ENCODE measurements at regions not wholly inside any gene's neighbourhood (a gene's known extent, or its start where the extent isn't known, plus 50 kb on each side); places are given as distances from the start of the nearest gene placed in this dataset.
"Not testable (repeated sequence)": the region's sequence is repeated elsewhere in the genome, so short reads cannot be mapped to it uniquely, and the experiment has no call there.

DNA sequence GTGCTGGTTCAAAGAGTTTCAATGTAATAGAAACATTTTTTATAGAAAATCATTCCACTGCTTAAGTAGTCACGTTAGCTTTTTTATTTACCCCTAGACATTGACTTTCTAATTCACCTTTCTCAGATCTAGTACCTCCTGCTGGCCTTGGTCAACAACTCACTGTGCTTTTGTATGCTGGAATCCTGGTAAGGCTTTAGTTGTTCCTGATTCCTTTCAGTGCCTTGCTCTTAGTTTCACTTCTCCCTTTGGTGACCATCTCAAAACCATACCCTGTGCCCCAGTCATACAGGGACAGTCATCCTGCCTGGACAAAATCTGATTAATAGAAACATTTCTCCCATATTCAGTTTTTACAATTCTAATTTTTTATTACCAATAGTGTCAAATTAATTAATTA, 130.2 kb downstream of the GPR37 start:
- DNase-seq (ENCODE audit: low spot score) = no peak

DNA sequence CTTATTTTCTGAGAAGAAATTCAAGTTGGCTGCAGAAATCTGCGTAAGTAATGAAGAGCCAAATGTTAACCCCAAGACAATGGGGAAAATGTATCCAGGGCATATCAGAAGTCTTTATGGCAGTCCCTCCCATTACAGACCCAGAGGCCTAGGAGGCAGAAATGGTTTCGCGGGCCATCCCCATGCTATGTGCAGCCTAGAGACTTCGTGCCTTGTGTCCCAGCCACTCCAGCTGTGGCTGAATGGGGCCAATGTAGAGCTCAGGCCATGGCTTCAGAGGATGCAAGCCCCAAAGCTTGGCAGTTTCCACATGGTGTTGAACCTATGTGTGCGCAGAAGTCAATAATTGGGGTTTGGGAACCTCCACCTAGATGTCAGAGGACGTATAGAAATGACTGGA, 131.9 kb downstream of the GPR37 start:
- no peak for DNase-seq (ENCODE audit: low spot score)

GRCh38 chr7:124630395-124630794, 135.2 kb downstream of the GPR37 start:
- DNase-seq (ENCODE audit: low spot score) = no peak

GRCh38 chr7:124618871-124619270, 146.7 kb downstream of the GPR37 start:
- no peak for DNase-seq (ENCODE audit: low spot score)

- not testable (repeated sequence) for DNase-seq (ENCODE audit: low spot score)
Observed at GRCh38 chr7:124618051-124618450, 147.5 kb downstream of the GPR37 start.

DNA sequence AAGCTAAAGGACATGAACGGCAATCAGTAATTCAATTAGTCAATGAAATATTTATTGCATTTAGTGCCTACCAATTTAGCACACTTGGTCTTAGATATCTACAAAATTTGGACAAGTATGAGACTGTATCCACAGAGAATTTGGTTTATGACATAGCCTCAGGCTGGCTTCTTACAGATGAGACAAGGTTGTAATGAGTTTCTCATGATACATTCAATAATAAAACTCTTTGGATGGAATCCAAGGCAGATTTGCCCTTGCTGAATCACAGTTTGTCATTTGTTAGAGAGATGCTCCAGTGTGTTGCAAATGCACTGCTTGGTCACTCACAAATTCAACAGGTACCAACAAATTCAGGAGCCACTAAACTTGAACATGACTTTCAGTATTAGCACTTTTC, 162.5 kb downstream of the GPR37 start:
- DNase-seq (ENCODE audit: low spot score) = no peak

DNA sequence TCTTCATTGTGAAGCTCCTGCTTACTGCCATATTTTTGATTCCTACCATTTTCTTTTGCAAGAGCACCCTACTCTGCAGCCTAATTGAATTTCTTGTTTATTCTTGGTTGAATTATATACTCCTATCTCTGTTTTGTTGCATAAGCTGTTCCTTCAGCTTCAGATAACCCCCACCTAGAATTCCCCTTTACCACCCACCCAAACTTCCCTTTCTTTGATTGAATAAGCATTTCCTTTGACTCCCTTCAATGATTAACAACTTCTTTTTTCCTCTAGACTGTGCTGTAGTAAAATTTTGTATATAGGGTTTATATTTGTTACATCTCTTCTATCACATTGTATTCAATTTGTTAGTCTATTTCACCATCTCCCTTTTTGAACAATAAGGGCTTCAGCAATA, 168.1 kb downstream of the GPR37 start:
- no peak for DNase-seq (ENCODE audit: low spot score)

DNA sequence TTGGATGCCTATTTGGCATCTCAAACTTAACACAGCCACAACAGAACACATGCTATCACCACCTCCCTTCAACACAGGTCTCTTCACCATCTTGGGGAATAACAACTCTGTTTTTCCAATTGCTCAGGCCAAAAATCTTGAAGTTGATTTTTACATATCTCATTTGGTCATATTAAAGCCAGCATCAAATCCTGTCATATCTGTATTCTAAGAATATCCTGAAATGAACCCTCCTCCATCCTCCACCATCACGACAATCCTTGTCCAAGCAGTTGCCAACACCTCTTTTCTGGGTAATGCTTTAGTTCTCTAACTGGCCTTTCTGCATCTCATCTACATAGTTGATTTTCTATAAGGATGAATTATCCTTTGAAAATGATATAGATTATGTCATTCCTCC, 168.7 kb downstream of the GPR37 start:
- DNase-seq (ENCODE audit: low spot score) = no peak

DNA sequence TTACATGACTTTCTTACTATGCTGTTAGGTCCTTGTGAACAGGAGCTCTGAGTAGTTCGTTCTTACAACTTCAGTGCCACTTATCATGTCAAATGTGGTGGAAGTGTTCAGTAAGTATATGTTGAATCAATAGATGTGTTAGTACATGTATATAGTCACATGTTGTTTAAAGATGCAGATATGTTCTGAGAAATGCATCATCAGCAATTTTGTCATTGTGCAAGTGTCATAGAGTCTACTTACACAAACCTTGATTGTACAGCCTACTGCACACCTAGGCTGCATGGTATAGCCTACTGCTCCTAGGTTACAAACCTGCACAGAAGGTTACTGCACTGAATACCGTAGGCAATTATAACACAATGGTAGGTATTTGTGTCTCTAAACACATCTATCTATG, 174.8 kb downstream of the GPR37 start:
- DNase-seq (ENCODE audit: low spot score) = no peak

- no peak for DNase-seq (ENCODE audit: low spot score)
Observed at GRCh38 chr7:124577256-124577655, 188.3 kb downstream of the GPR37 start.

DNA sequence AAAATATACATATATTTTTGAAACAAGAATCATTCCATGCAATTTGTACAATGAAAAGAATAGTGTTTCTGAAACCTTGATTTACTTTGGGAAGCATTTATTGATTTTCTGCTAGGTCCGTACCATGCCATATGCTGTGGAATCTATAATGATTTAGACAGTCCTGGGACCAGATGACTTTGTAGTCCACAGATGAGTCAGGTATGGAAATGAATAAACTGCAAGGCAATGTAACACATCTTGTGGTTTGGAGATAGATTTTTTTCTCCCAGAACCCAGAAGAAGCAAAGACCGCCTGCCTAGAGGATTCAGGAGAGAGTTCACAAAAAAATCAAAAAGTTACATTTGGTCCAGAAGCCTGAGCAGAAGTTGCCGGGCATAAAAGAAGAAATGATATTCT, 190.4 kb downstream of the GPR37 start:
- no peak for DNase-seq (ENCODE audit: low spot score)

DNA sequence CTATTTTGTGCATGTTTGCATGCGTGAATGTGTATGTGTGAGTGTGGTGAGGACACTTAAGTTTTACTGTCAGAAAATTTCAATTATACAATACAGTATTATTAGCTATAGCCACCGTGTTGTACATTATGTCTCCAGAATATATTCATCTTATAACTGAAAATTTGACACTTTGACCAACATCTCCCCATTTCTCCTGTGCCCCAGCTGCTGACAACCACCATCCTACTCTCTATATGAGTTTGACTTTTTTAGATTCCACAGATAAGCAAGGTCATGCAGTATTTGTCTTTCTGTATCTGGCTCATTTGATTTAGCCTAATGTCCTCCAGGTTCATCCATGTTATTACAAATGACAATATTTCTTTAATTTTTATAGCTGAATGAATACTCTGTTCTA, 195.0 kb downstream of the GPR37 start:
- DNase-seq (ENCODE audit: low spot score) = no peak

- DNase-seq (ENCODE audit: low spot score) = peak; percentile 2
Observed at GRCh38 chr7:124566583-124566982, 199.0 kb downstream of the GPR37 start.

DNA sequence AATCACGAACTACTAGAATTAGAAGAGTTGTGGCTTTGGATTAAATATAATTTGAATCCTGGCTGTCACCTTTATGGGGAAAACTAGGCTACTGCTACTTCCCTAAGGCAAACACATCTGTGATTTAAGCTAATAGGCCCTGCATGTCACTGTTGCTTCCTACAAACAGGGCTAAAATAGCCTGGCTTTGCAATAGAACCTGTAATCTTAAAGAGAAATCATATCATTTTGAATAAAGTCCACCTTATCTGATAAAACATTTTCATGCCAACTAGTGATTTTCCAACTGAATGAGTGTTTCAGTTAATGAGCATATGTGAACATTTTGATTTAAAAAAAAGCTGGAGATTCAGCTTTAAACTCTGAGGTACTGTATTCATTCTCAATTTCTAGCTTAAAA, 208.0 kb downstream of the GPR37 start:
- no peak for DNase-seq (ENCODE audit: low spot score)

DNA sequence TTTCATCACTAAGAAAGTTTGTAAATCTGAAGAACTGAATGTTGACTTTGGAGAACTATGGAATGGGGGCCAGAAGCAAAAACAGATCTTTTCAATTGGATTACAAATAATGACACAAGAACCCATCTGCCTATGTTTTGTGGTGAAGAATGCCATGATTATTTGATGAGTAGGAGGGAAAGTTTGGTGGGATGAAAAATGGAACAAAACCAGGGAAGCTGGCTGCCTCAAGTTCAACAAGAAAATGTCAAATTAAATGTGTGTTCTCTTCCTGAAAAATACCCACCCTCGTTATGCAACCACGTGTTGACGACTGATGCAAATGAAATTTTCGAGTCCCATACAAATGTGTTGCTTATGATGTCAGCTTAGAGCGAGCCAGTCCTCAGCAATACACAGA, 208.5 kb downstream of the GPR37 start:
- DNase-seq (ENCODE audit: low spot score) = no peak

GRCh38 chr7:124553502-124553901, 212.1 kb downstream of the GPR37 start:
- no peak for DNase-seq (ENCODE audit: low spot score)

DNA sequence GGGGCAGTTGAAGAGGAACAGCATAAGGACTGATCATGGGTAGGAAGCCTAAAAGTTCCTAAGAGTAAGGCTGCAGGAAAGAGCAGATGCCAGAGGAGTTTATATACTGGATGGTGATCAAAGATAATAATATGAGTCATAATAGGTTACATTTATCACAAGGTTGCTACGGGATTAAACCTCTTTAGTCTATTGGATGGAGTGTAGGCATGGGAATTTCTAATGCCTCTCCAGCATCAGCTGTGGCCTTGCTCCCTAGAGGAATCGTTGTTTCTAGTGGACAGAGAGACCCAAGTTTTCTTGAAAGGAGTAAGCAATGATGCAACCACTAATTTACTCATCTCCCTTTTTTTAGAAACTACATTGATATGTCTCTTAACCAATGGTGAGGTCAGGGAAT, 213.4 kb downstream of the GPR37 start:
- DNase-seq (ENCODE audit: low spot score) = no peak

DNA sequence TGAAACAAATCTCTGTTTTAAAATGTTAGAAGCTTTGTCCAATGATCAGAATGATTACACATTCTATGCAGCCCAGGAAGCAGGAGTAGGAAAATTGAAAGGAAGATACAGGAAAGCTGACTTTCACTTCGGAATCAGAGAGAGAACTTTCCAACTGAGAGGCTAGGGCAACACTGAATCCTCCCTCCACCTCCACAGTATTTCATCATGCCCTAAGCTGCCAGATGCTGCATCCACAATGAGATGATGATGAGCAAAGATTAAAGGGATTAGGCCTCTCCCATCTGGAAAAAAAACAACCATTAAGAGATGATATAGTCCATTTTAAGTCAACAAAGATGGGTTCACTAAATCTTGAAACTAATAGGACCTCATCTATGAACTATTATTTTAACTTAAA, 215.6 kb downstream of the GPR37 start:
- no peak for DNase-seq (ENCODE audit: low spot score)

DNA sequence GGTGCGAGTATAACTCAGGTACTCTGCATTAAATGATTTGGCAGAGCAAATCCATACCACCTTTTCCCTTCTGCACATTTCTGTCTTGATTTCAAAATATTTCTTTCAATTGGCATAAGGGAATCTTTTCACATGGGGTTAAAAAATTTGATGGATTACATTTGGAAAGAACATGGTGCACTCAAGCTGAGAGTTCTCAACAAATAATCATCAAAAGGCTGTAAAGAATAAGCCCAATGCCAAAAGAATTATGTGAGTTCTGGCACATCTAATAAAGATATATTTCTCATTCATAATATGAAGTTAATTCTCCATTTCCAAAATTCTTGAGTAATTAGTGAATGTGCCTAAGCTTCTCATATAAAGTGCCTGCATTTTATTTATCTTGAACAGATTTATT, 223.1 kb downstream of the GPR37 start:
- DNase-seq (ENCODE audit: low spot score) = no peak

GRCh38 chr7:124536156-124536762, 229.3 kb downstream of the GPR37 start:
- DNase-seq (ENCODE audit: low spot score) = no peak

GRCh38 chr7:124532166-124532565, 233.4 kb downstream of the GPR37 start:
- DNase-seq (ENCODE audit: low spot score) = no peak

DNA sequence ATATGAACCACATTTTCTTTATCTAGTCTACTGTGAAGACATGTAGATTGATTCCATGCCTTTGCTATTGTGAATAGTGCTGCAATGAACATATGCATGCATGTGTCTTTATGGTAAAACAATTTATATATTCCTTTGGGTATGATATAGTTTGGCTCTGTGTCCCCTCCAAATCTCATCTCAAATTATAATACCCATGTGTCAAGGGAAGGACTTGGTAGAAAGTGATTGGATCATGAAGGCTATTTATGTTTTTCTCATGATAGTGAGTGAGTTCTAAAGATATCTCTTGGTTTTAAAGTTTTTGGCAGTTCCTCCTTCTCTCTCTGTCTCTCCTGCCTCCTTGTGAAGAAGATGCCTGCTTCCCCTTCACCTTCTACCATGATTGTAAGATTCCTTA, 248.7 kb downstream of the GPR37 start:
- no peak for DNase-seq (ENCODE audit: low spot score)

- DNase-seq (ENCODE audit: low spot score) = no peak
Observed at GRCh38 chr7:124515106-124515830, 250.3 kb downstream of the GPR37 start.

DNA sequence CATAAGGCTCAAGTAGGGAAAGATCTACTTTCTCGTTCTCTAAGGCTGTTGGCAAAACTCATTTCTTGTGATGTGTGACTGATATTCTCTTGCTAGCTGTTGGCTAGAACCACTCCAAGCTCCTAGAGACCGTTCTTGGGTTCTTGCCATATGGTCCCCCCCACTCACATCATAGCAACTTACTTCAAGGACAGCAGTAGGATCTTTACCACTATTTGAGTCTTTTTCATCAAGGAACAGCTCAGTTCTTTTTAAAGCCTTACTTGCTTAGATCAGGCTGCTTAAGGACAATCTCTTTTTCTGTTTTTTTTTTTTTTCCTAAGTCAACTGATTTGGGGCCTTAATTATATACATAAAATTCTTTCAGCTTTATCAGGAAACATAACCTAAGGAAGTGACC, 251.1 kb downstream of the GPR37 start:
- DNase-seq (ENCODE audit: low spot score) = no peak

Data from hepatic stellate cell (primary cell).